B cell (primary cell): ENCODE measurements at regions not wholly inside any gene's neighbourhood (a gene's known extent, or its start where the extent isn't known, plus 50 kb on each side); places are given as distances from the start of the nearest gene placed in this dataset.

ENCODE experiments used
- ATAC-seq: fragments of 200-7000 bp; cut with Tn5 transposase; one replicate; pipeline ENCODE4 v1.10.0; 2021; ENCODE audit warnings: low read depth, mild to moderate bottlenecking, moderate number of reproducible peaks, moderate library complexity
- CTCF ChIA-PET: fragments of 350-600 bp; sonication (Branson Sonifier 250); formaldehyde crosslinking; loops from one replicate; lab custom pipeline; 2021; ENCODE audit warnings: antibody characterized with exemption, inconsistent platforms; lab: Charles Lee
- POLR2A ChIA-PET: fragments of 350-600 bp; sonication (Branson Sonifier 250); formaldehyde crosslinking; loops from one replicate; lab custom pipeline; 2021; ENCODE audit warnings: antibody characterized with exemption; lab: Charles Lee
- DNase-seq: peaks from one replicate; pipeline ENCODE4 v3.0.0; 2013
- H2AFZ ChIP-seq: 2 replicates; pipeline ENCODE4 v1.6.1; 2012; ENCODE audit warnings: mild to moderate bottlenecking, low read depth, low read length; ENCODE audit not compliant: insufficient read depth, poor library complexity, severe bottlenecking
- H3K27ac ChIP-seq, 2 donors: 1 replicate in 1 of 2; 2 replicates in 1 of 2; pipeline ENCODE4 v1.5.1; 2012 to 2013; ENCODE audit warnings: low read length in 2 of 2, mild to moderate bottlenecking in 2 of 2, moderate library complexity in 1 of 2
- H3K27me3 ChIP-seq, 4 experiments: fragments of 200-600 bp in 1 of 4; sonication (generic) in 1 of 4; replicated peaks in 1 of 4; 1 replicate in 2 of 4; 2 replicates in 2 of 4; pipeline versions ENCODE4 v1.6.1 to v1.7.0; 2013 to 2016; ENCODE audit warnings: low read length in 3 of 4, mild to moderate bottlenecking in 2 of 4, mixed read lengths in 1 of 4, moderate library complexity in 1 of 4; ENCODE audit not compliant: insufficient read depth in 4 of 4, control insufficient read depth in 3 of 4; ENCODE audit errors: control extremely low read depth in 1 of 4
- H3K36me3 ChIP-seq, 2 experiments: replicated peaks in 1 of 2; 1 replicate in 1 of 2; 2 replicates in 1 of 2; pipeline versions ENCODE4 v1.6.1 to v1.7.1; 2013; ENCODE audit warnings: low read length in 1 of 2; ENCODE audit not compliant: insufficient read depth in 2 of 2, control insufficient read depth in 1 of 2; ENCODE audit errors: control extremely low read depth in 1 of 2, extremely low read depth in 1 of 2
- H3K4me1 ChIP-seq, 2 donors: fragments of 200-600 bp in 1 of 2; sonication (generic) in 1 of 2; 1 replicate in 1 of 2; 2 replicates in 1 of 2; pipeline versions ENCODE4 v1.5.1 to v1.6.1; 2013 to 2017; ENCODE audit warnings: low read length in 2 of 2; ENCODE audit not compliant: control insufficient read depth in 2 of 2, insufficient read depth in 2 of 2
- H3K4me2 ChIP-seq: replicated peaks from 2 replicates; pipeline ENCODE3; 2012; ENCODE audit warnings: mild to moderate bottlenecking, low read depth, low read length; ENCODE audit not compliant: poor library complexity, severe bottlenecking
- H3K4me3 ChIP-seq, 5 experiments: fragments of 200-600 bp in 1 of 5; sonication (generic) in 1 of 5; 1 replicate in 3 of 5; 2 replicates in 2 of 5; pipeline versions ENCODE4 v1.5.1 to v1.7.0; 2011 to 2016; ENCODE audit warnings: low read length in 4 of 5, mild to moderate bottlenecking in 4 of 5, low read depth in 2 of 5, control low read depth in 1 of 5, moderate library complexity in 1 of 5; ENCODE audit not compliant: insufficient read depth in 1 of 5; ENCODE audit errors: control extremely low read depth in 1 of 5, extremely low read depth in 1 of 5
- H3K79me2 ChIP-seq: fragments of 200-600 bp; sonication (generic); one replicate; pipeline ENCODE4 v1.6.0; 2016; ENCODE audit warnings: low read length; ENCODE audit not compliant: control insufficient read depth, insufficient read depth
- H3K9ac ChIP-seq: fragments of 200-600 bp; sonication (generic); 2 replicates; pipeline ENCODE4 v1.6.1; 2017; ENCODE audit warnings: mild to moderate bottlenecking, low read length, moderate library complexity
- H3K9me3 ChIP-seq, 3 donors: one replicate each; pipeline versions ENCODE4 v1.6.1 to v1.7.1; 2013; ENCODE audit warnings: low read length in 2 of 3; ENCODE audit not compliant: control insufficient read depth in 2 of 3, insufficient read depth in 1 of 3; ENCODE audit errors: control extremely low read depth in 1 of 3
- H4K20me1 ChIP-seq: 2 replicates; pipeline ENCODE4 v1.6.0; 2012; ENCODE audit warnings: mild to moderate bottlenecking, low read length; ENCODE audit not compliant: insufficient read depth, control insufficient read depth, poor library complexity, severe bottlenecking
- H3K27ac Mint-ChIP-seq: one replicate; pipeline ENCODE4 v1.8.0; 2021; ENCODE audit warnings: mixed read lengths
- H3K27me3 Mint-ChIP-seq: one replicate; pipeline ENCODE4 v1.8.0; 2021; ENCODE audit warnings: mixed read lengths
- H3K4me1 Mint-ChIP-seq: one replicate; pipeline ENCODE4 v1.8.0; 2021; ENCODE audit warnings: mixed read lengths
- H3K4me3 Mint-ChIP-seq: one replicate; pipeline ENCODE4 v1.8.0; 2021; ENCODE audit warnings: mixed read lengths
- H3K9me3 Mint-ChIP-seq: one replicate; pipeline ENCODE4 v1.8.0; 2022; ENCODE audit warnings: mixed read lengths; ENCODE audit not compliant: insufficient read depth
- CTCF ChIP-seq: fragments of 200-600 bp; IDR thresholded peaks from one replicate; pipeline ENCODE4 v1.8.0; 2022; ENCODE audit warnings: antibody characterized with exemption, mild to moderate bottlenecking
- EZH2 ChIP-seq: IDR thresholded peaks from 2 replicates; pipeline ENCODE4 v1.6.1; 2012; ENCODE audit warnings: borderline replicate concordance, low read depth, mild to moderate bottlenecking, moderate library complexity, low read length; ENCODE audit not compliant: insufficient read depth, poor library complexity, severe bottlenecking
- WGBS: methylation state at CpG from one replicate; pipeline ENCODE4 v1.1.5; 2013; ENCODE audit warnings: missing lambda C conversion rate; ENCODE audit not compliant: insufficient coverage; 5-methylcytosine and 5-hydroxymethylcytosine counted together
- intact Hi-C: fragments of 100-400 bp; cut with micrococcal nuclease; formaldehyde crosslinking; loops from one replicate; pipeline ENCODE4 v1.10.0; 2022

DNA sequence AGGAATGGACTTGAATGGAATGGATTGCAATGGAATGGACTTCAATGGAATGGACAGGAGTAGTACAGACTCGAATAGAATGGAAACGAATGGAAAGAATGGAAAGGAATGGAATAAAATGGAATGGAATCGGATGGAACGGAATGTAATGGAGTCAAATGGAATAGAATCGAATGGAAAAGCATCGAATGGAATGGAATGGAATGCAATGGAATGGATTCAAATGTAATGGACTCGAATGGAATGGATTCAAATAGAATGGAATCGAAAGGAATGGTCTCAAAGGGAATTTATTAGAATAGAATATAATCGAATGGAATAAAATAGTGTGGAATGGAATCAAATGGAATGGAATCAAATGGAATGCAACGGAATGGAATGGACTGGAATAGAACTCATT, 484.9 kb upstream of the WSB1 start:
- WGBS, result 71% methylated on average over 10 of the region's 10 CpGs
- TF ChIP-seq EZH2, result no peak
- no peak for TF ChIP-seq CTCF
- CTCF ChIA-PET, result no interaction called here

GRCh38 chr17:26818736-26819135, 475.2 kb upstream of the WSB1 start:
- TF ChIP-seq CTCF (no peak), EZH2 (no peak)
- Histone ChIP-seq H2AFZ (no peak overlapping the region), H3K36me3 (no peaks in the 10 kb centered on the region), H3K4me2 (no peak overlapping the region), H3K27me3 (no peaks in the 10 kb centered on the region), H3K27ac (no peak overlapping the region), H3K79me2 (no peaks in the 10 kb centered on the region), H3K4me1 (no peaks in the 10 kb centered on the region), H4K20me1 (no peaks in the 10 kb centered on the region), H3K9ac (no peak overlapping the region), H3K9me3 (peaks cover 16 to 83% (median 38%) of the 10 kb centered on the region in 3 donors), H3K4me3 (no peak overlapping the region)
- ChIA-PET POLR2A (no interaction called here), CTCF (no interaction called here)
- no peaks in the 10 kb centered on the region for H3K27me3 Mint-ChIP-seq
- 76% methylated on average over 9 of the region's 9 CpGs for WGBS
- H3K27ac Mint-ChIP-seq, result no peak overlapping the region
- ATAC-seq (no peak), DNase-seq (peak; percentile 3)
- H3K4me3 Mint-ChIP-seq, result no peak overlapping the region
- intact Hi-C loops, result no loop called here
- H3K4me1 Mint-ChIP-seq, result no peaks in the 10 kb centered on the region
- H3K9me3 Mint-ChIP-seq, result no peaks in the 10 kb centered on the region

More for the DNA sequence above, 484.9 kb upstream of the WSB1 start:
- no peaks in the 10 kb centered on the region for H3K4me1 Mint-ChIP-seq
- H3K4me2 ChIP-seq, result no peak overlapping the region
- no peak overlapping the region for H2AFZ ChIP-seq
- no peaks in the 10 kb centered on the region for H3K4me1 ChIP-seq
- no peak for DNase-seq
- peaks cover 12 to 75% (median 18%) of the 10 kb centered on the region in 3 donors for H3K9me3 ChIP-seq
- H3K79me2 ChIP-seq, result no peaks in the 10 kb centered on the region
- H3K27me3 ChIP-seq, result no peaks in the 10 kb centered on the region
- H3K4me3 ChIP-seq, result no peak overlapping the region
- H3K9me3 Mint-ChIP-seq, result no peaks in the 10 kb centered on the region
- H3K36me3 ChIP-seq, result no peaks in the 10 kb centered on the region
- no peaks in the 10 kb centered on the region for H4K20me1 ChIP-seq
- H3K27ac Mint-ChIP-seq, result no peak overlapping the region
- intact Hi-C loops, result no loop called here
- no peak for ATAC-seq
- POLR2A ChIA-PET, result no interaction called here
- no peak overlapping the region for H3K9ac ChIP-seq
- no peaks in the 10 kb centered on the region for H3K27me3 Mint-ChIP-seq
- H3K4me3 Mint-ChIP-seq, result no peak overlapping the region
- no peak overlapping the region for H3K27ac ChIP-seq
